Activated T-cell treated with anti-CD3 and anti-CD28 coated beads for 48 hours (primary cell): ENCODE measurements at regions not wholly inside any gene's neighbourhood (a gene's known extent, or its start where the extent isn't known, plus 50 kb on each side); places are given as distances from the start of the nearest gene placed in this dataset.

ENCODE experiments used
- DNase-seq: peaks from one replicate; pipeline ENCODE4 v3.0.0-alpha.2; 2020; ENCODE audit warnings: low read depth

DNA sequence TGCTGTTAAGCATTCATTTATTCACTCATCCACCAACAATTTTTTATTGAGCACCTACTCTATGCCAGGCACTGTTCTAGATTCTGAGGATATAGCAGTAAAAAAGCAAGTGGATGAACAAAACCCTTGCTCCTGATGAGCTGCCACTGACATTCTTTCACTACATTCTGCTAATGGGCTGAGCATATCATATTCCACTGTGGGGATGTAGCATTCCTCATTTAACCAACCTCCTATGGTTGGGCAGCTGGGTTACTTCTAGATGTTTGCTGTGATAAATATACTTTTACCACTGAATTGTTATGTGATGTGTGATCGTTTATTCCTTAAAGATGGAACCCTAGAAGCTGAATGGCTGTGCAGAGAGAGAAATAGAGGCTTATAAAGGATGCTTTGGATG, 176.9 kb downstream of the MN1 start:
- DNase-seq = no peak

GRCh38 chr22:27625769-27626674, 175.5 kb downstream of the MN1 start:
- DNase-seq = no peak

DNA sequence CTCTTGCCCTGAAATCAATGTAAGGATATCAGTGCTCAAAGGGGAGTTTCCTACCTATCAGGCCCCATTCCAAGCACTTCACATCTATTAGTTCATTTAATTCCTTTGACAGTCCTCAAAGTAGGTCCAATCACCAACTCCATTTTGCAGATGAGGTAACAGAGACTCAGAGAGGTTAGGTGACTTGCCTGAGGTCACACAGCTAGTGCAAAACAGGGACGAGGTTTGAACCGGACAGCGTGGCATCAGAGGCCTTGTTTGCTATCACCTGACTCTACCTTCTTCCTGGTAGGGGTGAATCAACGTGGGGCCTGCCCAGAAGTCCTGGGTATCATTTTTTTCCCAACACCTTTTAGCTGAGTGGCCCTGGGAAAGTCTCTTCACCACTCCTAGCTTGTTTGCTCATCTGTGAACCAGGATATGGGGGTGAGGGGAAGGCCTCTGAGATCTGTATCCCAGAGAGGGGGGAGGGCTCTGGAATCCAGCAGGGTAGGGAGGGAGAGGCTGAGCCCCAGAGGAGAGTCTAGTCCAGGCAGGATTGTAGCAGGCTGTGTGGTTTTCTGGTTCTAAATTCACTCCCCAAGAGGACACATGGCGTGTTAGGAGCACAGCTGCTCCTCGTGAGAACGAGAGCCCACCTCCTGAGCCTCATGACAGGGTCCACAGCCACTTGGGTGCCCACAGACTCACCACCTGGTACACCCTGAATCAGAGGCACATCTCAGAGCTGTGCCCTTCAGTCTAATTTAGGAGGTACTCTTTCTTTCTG, 174.7 kb downstream of the MN1 start:
- no peak for DNase-seq

DNA sequence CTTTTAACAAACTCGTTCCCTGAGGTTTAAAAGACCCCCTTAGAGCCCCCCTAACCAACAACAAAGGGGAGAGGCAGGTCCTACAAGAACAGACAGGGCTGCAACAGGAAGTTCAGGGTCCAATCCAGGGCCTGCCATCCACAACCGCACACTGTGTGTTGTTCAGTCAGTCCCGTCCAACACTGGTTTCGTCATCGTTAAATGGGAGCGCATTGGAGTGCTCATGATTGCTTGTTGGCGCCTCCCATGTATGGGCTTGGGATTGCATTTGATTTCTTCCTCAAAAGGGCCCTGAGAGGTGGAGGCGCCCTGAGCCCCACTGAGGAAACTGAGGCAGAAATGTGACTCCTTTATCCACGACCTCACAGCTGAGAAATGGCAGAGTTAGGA, 174.1 kb downstream of the MN1 start:
- no peak for DNase-seq

DNA sequence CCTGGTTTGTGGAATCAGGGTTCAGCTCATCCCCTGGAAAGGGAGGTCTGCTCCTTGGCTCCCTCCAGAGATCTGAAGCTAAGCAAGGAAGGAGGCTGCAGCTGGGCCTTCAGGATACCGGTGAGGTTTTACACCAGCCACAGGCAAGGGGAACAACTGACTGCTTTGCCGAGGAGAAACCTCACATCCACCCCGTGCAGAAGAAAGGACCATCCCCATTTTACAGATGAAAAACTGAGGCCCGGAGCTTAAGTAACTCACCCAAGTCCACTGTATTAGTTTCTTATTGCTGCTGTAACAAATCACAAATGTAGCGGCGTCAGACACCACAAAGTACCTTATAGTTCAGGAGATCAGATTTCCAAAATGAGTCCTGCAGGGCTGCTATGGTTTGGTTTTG, 173.7 kb downstream of the MN1 start:
- DNase-seq = no peak

- no peak for DNase-seq
Measured at GRCh38 chr22:27628341-27628740, 173.2 kb downstream of the MN1 start.

DNA sequence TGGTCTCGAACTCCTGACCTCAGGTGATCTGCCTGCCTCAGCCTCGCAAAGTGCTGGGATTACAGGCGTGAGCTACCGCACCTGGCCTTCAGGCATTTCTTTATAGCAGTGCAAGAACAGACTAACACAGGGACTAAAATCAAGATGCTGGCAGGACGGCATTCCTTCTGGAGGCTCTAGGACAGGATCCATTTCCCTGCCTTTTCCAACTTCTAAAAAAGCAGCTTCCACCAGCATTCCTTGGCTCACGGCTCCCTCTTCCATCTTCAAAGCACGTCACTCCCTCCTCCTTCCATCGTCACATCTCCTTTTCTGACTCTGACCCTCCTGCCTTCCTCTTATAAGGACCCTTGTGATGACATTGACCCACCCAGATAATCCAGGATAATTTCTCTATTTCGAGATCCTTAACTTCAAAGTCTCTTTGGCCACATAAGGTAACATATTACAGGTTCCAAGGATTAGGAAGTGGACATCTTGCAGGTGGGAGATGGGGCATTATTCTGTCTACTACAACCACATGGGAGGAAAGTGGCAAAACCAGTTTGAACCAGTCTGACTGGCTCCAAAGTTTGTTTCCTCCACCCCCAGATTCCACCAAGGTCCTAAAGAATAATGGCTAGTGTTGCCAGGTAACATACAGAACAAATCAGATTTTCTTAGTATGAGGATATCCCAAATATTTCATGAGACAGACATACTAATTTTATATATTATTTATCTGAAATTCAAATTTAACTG, 172.5 kb downstream of the MN1 start:
- DNase-seq = no peak

DNA sequence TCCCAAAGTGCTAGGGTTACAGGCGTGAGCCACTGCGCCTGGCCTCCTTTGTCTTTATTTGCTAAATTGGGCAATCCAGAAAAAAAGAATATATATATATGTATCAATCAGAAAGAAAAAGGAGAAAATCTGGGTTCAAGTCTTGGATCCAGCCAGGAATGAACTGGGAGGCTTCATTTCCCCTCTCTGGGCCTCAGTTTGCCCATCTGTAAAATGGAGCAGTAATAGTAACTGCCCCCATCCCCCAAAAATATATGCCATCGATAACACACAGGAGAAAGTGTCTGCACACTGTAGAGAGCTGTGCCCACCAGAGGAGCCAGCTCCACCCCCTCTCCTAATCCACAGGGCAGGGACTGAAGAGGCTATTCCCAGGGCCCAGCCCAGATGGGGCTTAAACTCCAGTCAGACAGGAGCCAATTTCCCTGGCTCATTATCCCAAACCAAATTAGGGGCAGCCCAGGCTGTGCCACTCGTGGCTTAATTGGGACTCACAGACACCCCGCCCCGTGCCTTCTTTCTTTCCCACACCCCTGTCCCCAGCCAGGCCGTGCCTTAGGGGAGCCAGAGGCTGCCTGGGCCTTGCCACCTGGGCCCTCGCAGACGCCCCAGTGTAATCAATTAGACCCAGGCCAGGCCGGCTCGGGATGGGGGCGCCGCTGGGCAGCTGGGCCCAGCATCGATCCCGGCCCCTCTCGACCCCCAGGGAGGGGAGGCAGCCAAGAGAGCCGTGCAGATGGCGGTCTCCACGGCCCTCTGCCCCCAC, 171.5 kb downstream of the MN1 start:
- DNase-seq = no peak

DNA sequence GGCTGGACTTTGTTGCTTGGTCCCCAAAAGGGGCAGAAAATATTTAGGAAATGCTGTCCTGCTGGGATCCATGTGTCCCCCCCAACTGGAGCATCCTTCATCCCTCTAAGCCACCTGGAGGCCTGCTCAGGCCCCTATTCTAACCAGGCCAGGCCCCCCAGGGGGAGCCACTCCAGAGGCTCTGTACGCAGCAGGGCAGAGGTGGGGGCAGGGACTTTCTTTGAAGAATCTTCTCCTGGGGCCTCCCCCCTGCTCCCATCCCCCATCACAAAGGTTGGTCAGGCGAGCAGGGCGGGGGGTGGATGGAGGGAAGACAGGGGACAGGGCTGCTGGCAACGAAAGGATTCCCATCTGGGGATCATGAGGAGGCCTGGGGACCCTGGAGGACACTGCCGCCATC, 170.8 kb downstream of the MN1 start:
- no peak for DNase-seq

- DNase-seq = no peak
Measured at GRCh38 chr22:27631641-27632040, 169.9 kb downstream of the MN1 start.

- no peak for DNase-seq
Measured at GRCh38 chr22:27632451-27633295, 168.9 kb downstream of the MN1 start.

- no peak for DNase-seq
Measured at GRCh38 chr22:27633296-27633871, 168.2 kb downstream of the MN1 start.

- no peak for DNase-seq
Measured at GRCh38 chr22:27634043-27634740, 167.4 kb downstream of the MN1 start.

DNA sequence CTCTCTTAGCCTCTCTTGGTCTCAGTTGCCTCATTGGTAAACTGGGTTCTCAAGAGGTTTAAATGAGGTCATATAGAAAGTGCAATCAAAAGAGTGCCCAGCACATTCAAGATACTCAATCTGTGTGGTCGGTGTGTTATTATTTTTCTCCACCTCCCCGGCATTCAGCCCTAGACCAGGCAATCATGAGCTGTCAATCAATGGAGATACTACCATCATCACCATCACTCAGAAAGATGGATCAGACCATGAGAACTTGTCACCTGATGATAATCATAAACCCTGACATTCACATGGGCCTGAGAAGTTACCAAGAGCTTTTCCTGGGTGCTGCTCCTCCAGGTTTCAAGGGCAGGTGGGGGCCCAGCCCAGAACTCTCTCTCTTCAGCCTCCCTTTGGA, 166.1 kb downstream of the MN1 start:
- no peak for DNase-seq

DNA sequence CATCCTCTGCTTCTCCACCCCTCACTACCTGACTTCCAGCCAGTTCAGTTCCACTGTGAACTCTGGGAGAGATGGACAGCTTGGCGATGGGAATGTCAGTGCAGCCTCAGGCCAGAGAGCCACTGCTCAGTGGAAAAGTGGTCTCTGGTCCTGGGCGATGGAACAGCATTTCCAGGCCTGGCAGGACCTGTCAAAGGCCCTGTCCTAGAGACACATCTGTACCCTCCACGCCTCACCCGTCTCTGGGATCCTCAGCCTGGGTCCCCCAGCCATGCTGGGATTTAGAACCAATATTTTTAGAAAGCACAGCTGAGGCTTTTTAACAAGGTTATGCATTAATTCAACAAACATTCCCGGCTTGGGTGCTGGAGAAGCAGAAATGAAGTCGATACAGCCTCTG, 165.7 kb downstream of the MN1 start:
- no peak for DNase-seq

DNA sequence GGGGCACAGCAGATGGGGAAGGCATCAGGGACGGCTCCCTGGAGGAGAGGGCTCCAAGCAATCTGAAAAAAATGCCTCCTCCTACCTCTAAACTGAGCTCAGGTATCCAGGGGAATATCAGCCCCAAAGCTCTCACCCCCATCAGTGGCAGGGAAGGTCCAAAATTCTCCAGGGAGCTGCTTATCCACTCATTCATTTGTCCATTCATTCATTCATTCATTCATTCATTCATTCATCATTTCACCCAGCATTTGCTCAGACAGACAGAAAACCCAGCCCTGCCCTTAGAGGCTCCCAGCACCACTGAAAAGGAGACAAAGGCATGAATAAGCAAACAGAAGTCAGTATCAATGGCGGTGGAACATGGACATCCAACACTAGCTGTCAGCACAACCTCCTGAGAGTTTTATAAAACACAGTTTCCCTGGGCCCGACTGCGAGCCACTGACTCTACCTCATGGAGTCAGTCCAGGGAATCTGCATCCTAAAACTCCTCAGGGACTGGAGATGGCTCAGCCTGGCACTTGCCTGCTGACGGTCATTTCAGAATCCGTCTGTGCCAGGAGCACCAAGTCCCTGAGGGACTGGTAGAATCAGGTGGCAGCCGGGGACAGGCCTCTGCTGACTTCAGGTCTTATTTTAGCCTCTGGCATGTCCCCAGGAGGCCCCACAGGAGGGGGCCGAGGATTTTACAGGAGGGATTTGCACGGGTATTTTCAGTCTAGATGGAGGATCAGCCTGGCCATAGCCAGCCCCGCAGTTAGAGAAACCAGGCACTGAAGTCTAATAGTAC, 164.6 kb downstream of the MN1 start:
- DNase-seq = no peak

GRCh38 chr22:27637604-27638003, 164.0 kb downstream of the MN1 start:
- no peak for DNase-seq

DNA sequence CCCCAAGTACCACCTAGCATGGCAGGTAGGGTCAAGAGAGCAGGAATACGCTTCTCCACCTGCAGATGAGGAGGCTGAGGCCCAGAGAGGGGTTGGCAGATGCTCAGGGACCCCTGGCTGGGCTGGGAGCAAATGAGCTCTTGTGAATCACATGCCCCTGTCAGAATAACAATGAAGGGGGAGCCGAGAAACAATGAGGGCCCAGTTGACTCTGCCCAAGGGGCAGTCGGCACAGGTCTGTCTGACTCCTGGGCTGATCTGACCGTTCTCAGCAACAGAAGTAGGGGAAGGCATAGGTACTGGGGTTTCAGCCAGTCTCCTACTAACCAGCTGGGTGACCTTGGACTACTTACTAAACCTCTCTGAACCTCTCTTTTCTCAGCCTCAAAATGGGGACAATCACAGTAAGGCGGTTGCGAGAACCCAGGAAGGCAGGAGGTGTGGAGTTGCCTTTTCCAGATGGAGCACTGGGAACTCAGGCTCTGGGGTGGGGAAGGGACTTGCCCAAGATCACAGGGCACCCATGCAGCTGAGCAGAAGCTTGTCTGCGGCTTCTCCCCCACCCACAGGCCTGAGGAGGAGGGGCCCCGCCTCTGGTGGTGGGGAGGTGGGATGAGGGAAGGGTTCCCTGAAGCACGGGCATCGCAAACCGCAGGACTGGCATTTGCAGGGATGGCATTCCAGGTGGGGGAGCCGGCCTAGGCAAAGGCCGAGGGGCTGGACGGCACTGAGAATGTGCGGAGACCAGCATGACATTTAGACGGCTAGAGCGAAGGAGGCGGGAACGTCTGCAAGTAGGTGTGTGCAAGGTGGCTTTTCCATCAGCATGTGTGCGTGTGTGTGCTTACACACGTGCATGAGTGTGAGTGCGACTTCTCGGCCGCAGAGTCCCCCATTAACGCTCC, 163.0 kb downstream of the MN1 start:
- DNase-seq = no peak
